ENCODE measurements at regions not wholly inside any gene's neighbourhood (a gene's known extent, or its start where the extent isn't known, plus 50 kb on each side); places are given as distances from the start of the nearest gene placed in this dataset.

GRCh38 chr4:185889585-185889984 lies 77.6 kb upstream of the SORBS2 start:
- ATAC-seq (ENCODE audit: poor library complexity) = no peak
- intact Hi-C loops (cut with DNase I) = no loop called here
- DNase-seq = no peak

DNA sequence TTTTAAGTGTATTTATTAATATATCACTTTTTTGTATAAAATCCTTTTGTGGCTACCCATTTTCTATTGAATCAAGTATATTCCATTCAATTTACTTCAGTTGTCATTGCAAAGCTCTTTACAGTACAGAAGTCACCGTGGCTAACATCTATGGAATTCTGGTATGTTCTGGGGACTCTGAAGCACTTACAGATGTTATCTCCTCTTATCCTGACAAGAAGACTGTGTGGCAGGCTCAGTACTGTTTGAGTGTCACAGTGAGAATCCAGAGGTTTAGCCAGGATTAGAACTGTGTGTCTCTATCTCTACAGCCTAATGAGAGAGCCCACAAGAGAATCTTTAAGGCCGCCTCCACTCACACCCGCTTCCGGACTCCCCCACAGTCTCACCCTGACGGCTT lies 78.2 kb upstream of the SORBS2 start:
- intact Hi-C loops (cut with DNase I) = no loop called here
- ATAC-seq (ENCODE audit: poor library complexity) (no peak), DNase-seq (no peak)

- no peak for ATAC-seq (ENCODE audit: poor library complexity)
- intact Hi-C loops (cut with DNase I) = no loop called here
- no peak for DNase-seq
These were observed 80.2 kb upstream of the SORBS2 start for GRCh38 chr4:185892165-185892564.

- intact Hi-C loops (cut with DNase I) = no loop called here
- DNase-seq = no peak
These were observed 81.5 kb upstream of the SORBS2 start for GRCh38 chr4:185893500-185893899.

GRCh38 chr4:185894481-185894880 lies 82.5 kb upstream of the SORBS2 start:
- intact Hi-C loops (cut with DNase I) = no loop called here
- ATAC-seq (ENCODE audit: poor library complexity) (no peak), DNase-seq (no peak)

More at GRCh38 chr4:185893500-185893899, 81.5 kb upstream of the SORBS2 start:
- ATAC-seq (ENCODE audit: poor library complexity) = no peak

GRCh38 chr4:185895351-185895750 lies 83.4 kb upstream of the SORBS2 start:
- ATAC-seq (ENCODE audit: poor library complexity) (no peak), DNase-seq (no peak)
- intact Hi-C loops (cut with DNase I) = no loop called here

GRCh38 chr4:185895866-185896265 lies 83.9 kb upstream of the SORBS2 start:
- DNase-seq (no peak), ATAC-seq (ENCODE audit: poor library complexity) (no peak)
- intact Hi-C loops (cut with DNase I) = no loop called here

DNA sequence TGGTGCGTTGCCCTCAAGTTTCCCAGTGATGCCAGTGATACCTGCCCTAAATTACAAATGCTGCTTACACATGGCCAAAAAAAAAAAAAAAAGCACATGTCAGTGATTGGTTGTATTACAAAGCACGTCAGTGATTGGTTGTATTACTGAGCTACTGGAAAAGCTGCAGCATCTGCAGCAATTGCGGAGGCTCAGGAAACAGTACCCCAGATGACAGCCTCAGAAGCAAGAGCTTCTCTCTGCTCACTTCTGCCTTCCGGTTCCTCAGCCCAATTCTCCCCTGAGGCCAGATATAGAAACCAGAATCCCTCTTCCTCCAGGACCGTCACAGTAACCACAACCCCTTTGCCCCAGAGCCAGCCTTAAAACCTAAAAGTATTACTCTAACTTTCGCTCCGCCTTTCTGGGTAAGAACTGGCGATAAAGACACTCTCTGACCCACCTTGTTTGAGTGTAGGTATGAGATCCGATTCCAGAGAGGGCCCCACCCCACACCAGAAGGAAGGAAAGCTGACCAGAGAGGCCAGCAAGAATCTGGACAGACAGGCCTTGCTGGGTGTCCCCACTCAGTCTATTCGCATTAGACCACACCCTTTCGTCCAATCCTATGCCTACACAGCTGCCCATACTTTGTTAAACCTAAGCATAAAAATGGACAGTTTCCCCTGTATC lies 85.0 kb upstream of the SORBS2 start:
- no peak for DNase-seq
- intact Hi-C loops (cut with DNase I) = no loop called here
- ATAC-seq (ENCODE audit: poor library complexity) = no peak

- ATAC-seq (ENCODE audit: poor library complexity) = no peak
- DNase-seq = no peak
- intact Hi-C loops (cut with DNase I) = no loop called here
These were observed 86.4 kb upstream of the SORBS2 start for GRCh38 chr4:185898413-185898812.

DNA sequence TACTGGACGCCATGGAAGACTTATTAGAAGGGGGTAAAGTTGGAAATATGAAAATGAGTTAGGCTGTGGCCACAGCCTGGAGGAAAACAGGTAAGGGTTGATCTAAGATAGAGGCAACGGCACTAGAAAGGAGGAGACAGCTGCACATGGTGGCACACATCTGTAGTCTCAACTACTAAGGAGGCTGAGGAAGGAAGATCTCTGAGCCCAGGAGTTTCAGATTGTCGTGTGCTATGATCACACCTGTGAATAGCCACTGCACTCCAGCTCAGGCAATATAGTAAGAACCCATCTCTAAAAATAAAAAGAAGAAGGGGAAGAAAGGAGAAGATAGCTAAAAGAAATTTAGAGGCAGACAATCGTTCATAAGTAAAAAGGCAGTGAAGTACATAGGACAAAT lies 87.8 kb upstream of the SORBS2 start:
- intact Hi-C loops (cut with DNase I) = no loop called here
- ATAC-seq (ENCODE audit: poor library complexity) (no peak), DNase-seq (no peak)

DNA sequence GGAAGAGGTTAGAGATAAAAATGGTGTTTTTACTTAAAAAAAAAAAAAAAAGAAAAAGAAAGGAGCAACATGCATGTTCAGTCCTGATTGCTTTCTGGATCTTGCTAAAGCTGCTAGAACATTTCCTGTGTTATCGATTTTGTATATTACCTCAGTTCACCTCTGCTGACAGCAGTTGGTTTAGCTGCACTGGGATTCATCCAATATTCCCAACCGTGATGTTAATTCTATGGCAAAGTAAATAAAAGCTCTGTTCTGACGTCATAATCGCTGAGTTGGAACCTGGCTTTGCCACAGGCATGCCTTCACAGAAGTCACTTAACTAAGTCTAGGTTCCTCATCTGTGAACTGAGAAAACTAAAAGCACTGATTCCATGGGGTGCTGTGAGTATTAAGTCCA lies 90.7 kb upstream of the SORBS2 start:
- DNase-seq = no peak
- intact Hi-C loops (cut with DNase I) = no loop called here
- ATAC-seq (ENCODE audit: poor library complexity) = no peak

- DNase-seq (no peak), ATAC-seq (ENCODE audit: poor library complexity) (no peak)
- intact Hi-C loops (cut with DNase I) = no loop called here
These were observed 91.2 kb upstream of the SORBS2 start for GRCh38 chr4:185903205-185903604.

GRCh38 chr4:185904381-185904780 lies 92.4 kb upstream of the SORBS2 start:
- intact Hi-C loops (cut with DNase I) = no loop called here
- DNase-seq (no peak), ATAC-seq (ENCODE audit: poor library complexity) (no peak)

DNA sequence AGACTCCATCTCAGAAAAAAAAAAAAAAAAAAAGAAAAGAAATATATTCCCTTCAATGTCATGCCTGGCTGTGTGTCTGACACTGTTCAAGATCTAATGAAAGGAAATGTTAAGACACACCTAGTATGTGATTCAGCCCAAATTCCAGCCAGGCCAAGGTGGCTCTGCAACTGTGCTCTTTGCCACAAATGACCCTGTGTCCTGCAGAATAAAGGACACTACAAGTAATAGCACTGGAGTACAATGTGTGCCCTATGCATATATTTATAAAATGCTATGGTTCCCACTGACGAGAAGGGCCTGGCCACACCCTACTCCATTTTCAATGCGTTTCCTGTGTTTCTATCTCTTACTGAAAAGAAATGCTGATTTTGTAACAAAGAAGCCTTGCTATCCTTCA lies 98.0 kb upstream of the SORBS2 start:
- DNase-seq = no peak
- intact Hi-C loops (cut with DNase I) = no loop called here
- ATAC-seq (ENCODE audit: poor library complexity) = no peak

- ATAC-seq (ENCODE audit: poor library complexity) (no peak), DNase-seq (no peak)
- intact Hi-C loops (cut with DNase I) = no loop called here
These were observed 99.6 kb upstream of the SORBS2 start for GRCh38 chr4:185911556-185912064.

DNA sequence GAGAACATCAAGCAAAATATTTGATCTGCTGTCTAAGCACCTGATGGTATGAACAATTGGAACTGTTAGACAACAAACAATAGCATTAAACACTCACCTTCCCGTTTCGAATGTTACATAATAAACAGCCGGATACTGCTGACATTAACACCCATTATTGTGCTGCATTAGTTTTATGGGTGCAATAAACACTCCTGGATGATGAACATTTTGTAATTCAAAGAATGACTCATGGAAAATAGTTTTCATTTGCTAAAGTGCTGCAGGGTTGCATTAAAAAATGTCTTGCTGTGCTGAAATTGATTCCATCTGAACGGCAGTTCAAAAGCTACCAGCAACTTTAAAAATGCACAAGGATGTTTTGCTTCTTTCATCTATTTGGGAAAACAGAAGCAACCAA lies 100.8 kb upstream of the SORBS2 start:
- ATAC-seq (ENCODE audit: poor library complexity) (no peak), DNase-seq (no peak)
- intact Hi-C loops (cut with DNase I) = no loop called here

GRCh38 chr4:185914583-185915199 lies 102.7 kb upstream of the SORBS2 start:
- intact Hi-C loops (cut with DNase I) = no loop called here
- DNase-seq (no peak), ATAC-seq (ENCODE audit: poor library complexity) (no peak)

- no peak for DNase-seq
- no peak for ATAC-seq (ENCODE audit: poor library complexity)
- intact Hi-C loops (cut with DNase I) = no loop called here
These were observed 103.3 kb upstream of the SORBS2 start for GRCh38 chr4:185915271-185915670.

GRCh38 chr4:185915817-185916216 lies 103.8 kb upstream of the SORBS2 start:
- no peak for DNase-seq
- ATAC-seq (ENCODE audit: poor library complexity) = no peak
- intact Hi-C loops (cut with DNase I) = no loop called here

GRCh38 chr4:185916231-185916630 lies 104.2 kb upstream of the SORBS2 start:
- intact Hi-C loops (cut with DNase I) = no loop called here
- no peak for DNase-seq
- no peak for ATAC-seq (ENCODE audit: poor library complexity)

GRCh38 chr4:185916683-185917082 lies 104.7 kb upstream of the SORBS2 start:
- DNase-seq (no peak), ATAC-seq (ENCODE audit: poor library complexity) (no peak)
- intact Hi-C loops (cut with DNase I) = no loop called here

All from Right ventricle myocardium superior (tissue), 1 donor.